Esophagus squamous epithelium (tissue), 4 donors: ENCODE measurements at regions not wholly inside any gene's neighbourhood (a gene's known extent, or its start where the extent isn't known, plus 50 kb on each side); places are given as distances from the start of the nearest gene placed in this dataset.

Experiments
- CTCF ChIP-seq, 6 experiments: fragments of 450-650 bp in 4 of 6; fragments of 200-600 bp in 2 of 6; sonication (generic) in 2 of 6; IDR thresholded peaks; one replicate each; pipeline ENCODE4 v1.5.1; 2016 to 2019; ENCODE audit warnings: antibody characterized with exemption in 6 of 6, mild to moderate bottlenecking in 4 of 6, moderate library complexity in 4 of 6
- POLR2A ChIP-seq, 4 donors: fragments of 450-650 bp; IDR thresholded peaks; one replicate each; pipeline ENCODE4 v1.6.1; 2017; ENCODE audit warnings: antibody characterized with exemption in 4 of 4, mild to moderate bottlenecking in 4 of 4, moderate library complexity in 3 of 4

- TF ChIP-seq CTCF (IDR thresholded peaks at IDR 0.05): no peak
- no peak for TF ChIP-seq POLR2A (IDR thresholded peaks at IDR 0.05)
Measured at GRCh38 chr14:27553790-27554189, 956.0 kb upstream of the NOVA1 start.
